HepG2 (cell line): ENCODE measurements at regions not wholly inside any gene's neighbourhood (a gene's known extent, or its start where the extent isn't known, plus 50 kb on each side); places are given as distances from the start of the nearest gene placed in this dataset.

ENCODE experiments used
- ATAC-seq: fragments of 200-7000 bp; cut with Tn5 transposase; 3 replicates; pipeline ENCODE4 v1.9.1; 2020; ENCODE audit warnings: mild to moderate bottlenecking, moderate library complexity
- BruUV-seq: library from RNA; stranded (reverse); fragments of 400-500 nt; replicated peaks from 2 replicates; lab custom pipeline; 2021; lab: Mats Ljungman, UMichigan
- CTCF ChIA-PET: fragments of 300-600 bp; formaldehyde crosslinking; extraction: SDS; loops from one replicate; lab custom pipeline; 2021; ENCODE audit warnings: low total read pairs, inconsistent platforms, low intra/inter-chr PET ratio; lab: Yijun Ruan, JAX
- POLR2A ChIA-PET: fragments of 350-600 bp; sonication (Branson Sonifier 250); formaldehyde crosslinking; loops from one replicate; lab custom pipeline; 2020; ENCODE audit warnings: antibody characterized with exemption, inconsistent platforms; lab: Yijun Ruan, JAX
- DNase-seq: peaks from one replicate; pipeline ENCODE4 v3.0.0-alpha.2; 2015; ENCODE audit warnings: low spot score
- FAIRE-seq: peaks from 3 replicates; lab custom pipeline; 2011; peaks lifted over from hg19 to GRCh38; lab: Jason Lieb, UNC
- H2AFZ ChIP-seq: one replicate; pipeline ENCODE4 v1.6.1; 2011; ENCODE audit warnings: low read length, inconsistent platforms
- H3K27ac ChIP-seq: fragments of 300-600 bp; 3 replicates; pipeline ENCODE4 v1.8.0; 2011; ENCODE audit warnings: mixed run types, mild to moderate bottlenecking, mixed read lengths, low read length, inconsistent platforms; ENCODE audit not compliant: insufficient read depth; ENCODE audit errors: extremely low read length
- H3K27me3 ChIP-seq, 2 experiments: fragments of 200-600 bp in 1 of 2; 2 replicates in 1 of 2; 3 replicates in 1 of 2; pipeline versions ENCODE4 v1.6.0 to v1.8.0; 2011; ENCODE audit warnings: low read length in 2 of 2, mild to moderate bottlenecking in 2 of 2, moderate library complexity in 2 of 2, inconsistent platforms in 1 of 2; ENCODE audit not compliant: insufficient read depth in 2 of 2, control insufficient read depth in 1 of 2
- H3K36me3 ChIP-seq, 2 experiments: fragments of 200-600 bp in 1 of 2; replicated peaks in 1 of 2; 2 replicates in 1 of 2; 3 replicates in 1 of 2; pipeline versions ENCODE4 v1.5.1 to v1.8.0; 2011; ENCODE audit warnings: low read length in 2 of 2, inconsistent platforms in 1 of 2; ENCODE audit not compliant: insufficient read depth in 2 of 2, control insufficient read depth in 1 of 2
- H3K4me1 ChIP-seq: 2 replicates; pipeline ENCODE4 v1.5.1; 2012; ENCODE audit warnings: low read length, inconsistent platforms; ENCODE audit not compliant: insufficient read depth
- H3K4me2 ChIP-seq: 2 replicates; pipeline ENCODE4 v1.6.0; 2011; ENCODE audit warnings: low read depth, low read length, inconsistent platforms
- H3K4me3 ChIP-seq, 3 experiments: fragments of 200-600 bp in 1 of 3; sonication (generic), shearing (Covaris generic) in 1 of 3; replicated peaks in 1 of 3; 2 replicates each; pipeline ENCODE4 v1.5.1; 2011 to 2016; ENCODE audit warnings: low read length in 3 of 3, inconsistent platforms in 2 of 3, low read depth in 2 of 3, mild to moderate bottlenecking in 2 of 3, control low read depth in 1 of 3, mixed read lengths in 1 of 3; ENCODE audit not compliant: insufficient read depth in 1 of 3
- H3K79me2 ChIP-seq: one replicate; pipeline ENCODE4 v1.6.1; 2011; ENCODE audit warnings: low read length, inconsistent platforms; ENCODE audit not compliant: insufficient read depth
- H3K9ac ChIP-seq: 2 replicates; pipeline ENCODE4 v1.6.0; 2011; ENCODE audit warnings: mild to moderate bottlenecking, low read depth, low read length, inconsistent platforms; ENCODE audit not compliant: insufficient read depth
- H3K9me3 ChIP-seq: 2 replicates; pipeline ENCODE4 v1.5.1; 2012; ENCODE audit warnings: mild to moderate bottlenecking, low read length
- H4K20me1 ChIP-seq: 2 replicates; pipeline ENCODE4 v1.6.0; 2011; ENCODE audit warnings: inconsistent platforms, mild to moderate bottlenecking, low read length, moderate library complexity; ENCODE audit not compliant: insufficient read depth
- BHLHE40 ChIP-seq: IDR thresholded peaks from 2 replicates; pipeline ENCODE4 v1.6.1; 2011; ENCODE audit warnings: low read length, improper control_type of control experiment
- CTCF ChIP-seq: sonication (generic); formaldehyde crosslinking; IDR thresholded peaks from 2 replicates; pipeline ENCODE4 v1.5.0; 2020; ENCODE audit warnings: mild to moderate bottlenecking, missing genetic modification reagents, moderate library complexity
- HOXD1 ChIP-seq: sonication (generic); formaldehyde crosslinking; IDR thresholded peaks from 2 replicates; pipeline ENCODE4 v1.5.0; 2020; ENCODE audit warnings: missing genetic modification reagents
- NR2F6 ChIP-seq, 2 experiments: IDR thresholded peaks; 2 replicates each; pipeline ENCODE4 v1.6.1; 2016; ENCODE audit warnings: antibody characterized with exemption in 1 of 2, mild to moderate bottlenecking in 1 of 2
- XRCC5 ChIP-seq: fragments of 200-400 bp; formaldehyde crosslinking; optimal IDR thresholded peaks from 2 replicates; pipeline ENCODE3; 2017; ENCODE audit warnings: mild to moderate bottlenecking, low read length
- ZIK1 ChIP-seq: sonication (generic); formaldehyde crosslinking; IDR thresholded peaks from 2 replicates; pipeline ENCODE4 v1.5.0; 2020; ENCODE audit warnings: mild to moderate bottlenecking, low read depth, missing genetic modification reagents, borderline replicate concordance
- ZNF503 ChIP-seq: sonication (generic); formaldehyde crosslinking; IDR thresholded peaks from 2 replicates; pipeline ENCODE4 v1.4.0; 2020; ENCODE audit warnings: missing genetic modification reagents
- ZNF768 ChIP-seq: sonication (generic); formaldehyde crosslinking; IDR thresholded peaks from 2 replicates; pipeline ENCODE4 v1.4.0; 2020; ENCODE audit warnings: missing genetic modification reagents
- WGBS: methylation state at CpG from one replicate; pipeline ENCODE4 v1.1.6; 2017; ENCODE audit warnings: low lambda C conversion rate; 5-methylcytosine and 5-hydroxymethylcytosine counted together
- in situ Hi-C: cut with HindIII; loops from 2 replicates; pipeline ENCODE4 v1.10.0; 2017; ENCODE audit warnings: low pct_unique_long_range_greater_than_20kb; ENCODE audit not compliant: extremely low pct_ligation_motif_present
- intact Hi-C: fragments of 100-400 bp; cut with micrococcal nuclease; formaldehyde crosslinking; loops from one replicate; pipeline ENCODE4 v1.10.0; 2022; ENCODE audit not compliant: unreplicated experiment
- TF ChIP-seq, protein P1 (sequence below): sonication (generic); formaldehyde crosslinking; IDR thresholded peaks from 2 replicates; pipeline ENCODE4 v1.8.1; 2022; ENCODE audit warnings: mild to moderate bottlenecking, missing genetic modification reagents

DNA sequence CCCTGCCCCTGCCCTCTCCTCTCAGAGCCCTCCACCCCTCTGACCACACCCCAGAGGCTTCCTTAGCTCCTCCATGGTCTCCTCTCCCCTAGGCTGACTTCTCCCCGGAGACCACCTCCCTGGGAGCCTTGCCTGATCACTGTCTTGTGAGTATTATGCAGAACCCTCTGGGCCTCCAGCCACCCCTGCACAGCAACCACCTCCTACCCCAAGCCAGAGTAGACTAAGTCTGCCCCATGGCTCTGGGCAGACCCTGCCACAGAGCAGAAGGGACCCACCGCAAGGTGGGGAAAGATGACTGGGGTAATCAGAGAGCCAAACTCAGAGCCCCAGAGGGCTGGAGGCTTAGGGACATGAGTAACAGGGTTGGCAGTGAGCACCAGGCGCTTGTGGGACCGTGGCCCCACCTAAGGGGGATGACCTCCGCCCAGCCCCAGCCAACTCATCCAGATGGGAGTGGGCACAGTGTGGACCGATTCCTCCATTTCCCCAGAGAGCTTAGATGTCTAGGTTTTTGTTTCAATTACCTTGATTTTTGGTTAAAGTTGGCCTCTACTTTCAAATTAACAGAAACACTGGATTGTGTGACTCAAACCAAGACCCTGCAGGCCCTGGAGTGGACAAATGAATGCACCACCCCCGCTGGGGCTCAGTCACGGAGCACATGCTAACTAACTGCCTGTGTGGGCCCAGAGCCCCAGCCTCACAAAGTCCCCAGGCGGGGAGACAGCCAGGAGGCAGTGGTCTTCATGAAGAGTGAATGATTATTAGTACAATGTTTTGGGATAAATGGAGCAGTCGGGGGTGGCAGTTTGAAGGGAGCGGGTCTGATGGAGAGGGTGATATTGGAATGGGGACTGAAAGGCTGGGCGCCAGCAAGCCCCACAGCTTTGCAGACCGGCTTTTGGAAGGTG lies 119.4 kb upstream of the PRR20G start:
- Histone ChIP-seq H3K9ac (no peak overlapping the region), H3K36me3 (no peaks in the 10 kb centered on the region), H3K9me3 (no peaks in the 10 kb centered on the region), H2AFZ (no peak overlapping the region), H4K20me1 (no peaks in the 10 kb centered on the region), H3K79me2 (no peaks in the 10 kb centered on the region), H3K4me3 (no peak overlapping the region), H3K4me1 (no peaks in the 10 kb centered on the region), H3K27ac (no peak overlapping the region), H3K27me3 (peaks cover 5 to 57% of the 10 kb centered on the region in 2 experiments; a peak in 4 of 5 replicates), H3K4me2 (no peak overlapping the region)
- 18% methylated on average over 11 of the region's 13 CpGs for WGBS
- DNase-seq = no peak
- ATAC-seq = no peak; the same call in 2 of the 3 replicates
- intact Hi-C loops = no loop called here
- CTCF ChIA-PET = no interaction called here
- in situ Hi-C loops = no loop called here
- POLR2A ChIA-PET = no interaction called here
- TF ChIP-seq, protein P1, sequence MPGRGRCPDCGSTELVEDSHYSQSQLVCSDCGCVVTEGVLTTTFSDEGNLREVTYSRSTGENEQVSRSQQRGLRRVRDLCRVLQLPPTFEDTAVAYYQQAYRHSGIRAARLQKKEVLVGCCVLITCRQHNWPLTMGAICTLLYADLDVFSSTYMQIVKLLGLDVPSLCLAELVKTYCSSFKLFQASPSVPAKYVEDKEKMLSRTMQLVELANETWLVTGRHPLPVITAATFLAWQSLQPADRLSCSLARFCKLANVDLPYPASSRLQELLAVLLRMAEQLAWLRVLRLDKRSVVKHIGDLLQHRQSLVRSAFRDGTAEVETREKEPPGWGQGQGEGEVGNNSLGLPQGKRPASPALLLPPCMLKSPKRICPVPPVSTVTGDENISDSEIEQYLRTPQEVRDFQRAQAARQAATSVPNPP (CRISPR knock-in tag) = no peak
- no peak for TF ChIP-seq ZIK1 (CRISPR knock-in tag)
- FAIRE-seq = no peak
- no TSS peak for BruUV-seq

GRCh38 chr3:127406309-127407025 lies 118.6 kb upstream of the PRR20G start:
- DNase-seq (peak; percentile 36), FAIRE-seq (peak; percentile 60), ATAC-seq (peak; percentile 85)
- no peak overlapping the region for H3K4me2 ChIP-seq
- in situ Hi-C loops (no loop called here), intact Hi-C loops (no loop called here)
- no peaks in the 10 kb centered on the region for H3K4me1 ChIP-seq
- H3K4me3 ChIP-seq = no peak overlapping the region
- POLR2A ChIA-PET = no interaction called here
- H3K9me3 ChIP-seq = no peaks in the 10 kb centered on the region
- H3K79me2 ChIP-seq = no peaks in the 10 kb centered on the region
- H3K27ac ChIP-seq = no peak overlapping the region
- H4K20me1 ChIP-seq = no peaks in the 10 kb centered on the region
- no peak overlapping the region for H3K9ac ChIP-seq
- BruUV-seq = no TSS peak
- no peak overlapping the region for H2AFZ ChIP-seq
- 25% methylated on average over 9 of the region's 14 CpGs for WGBS
- no peaks in the 10 kb centered on the region for H3K36me3 ChIP-seq
- H3K27me3 ChIP-seq = peaks cover 5 to 57% of the 10 kb centered on the region in 2 experiments; a peak in 4 of 5 replicates
- CTCF ChIA-PET = no interaction called here
- peak; percentile 50 for TF ChIP-seq CTCF (CRISPR knock-in tag)
- TF ChIP-seq XRCC5 = peak; percentile 56
- TF ChIP-seq NR2F6 (IDR thresholded peaks at IDR 0.05) = no peak
- no peak for TF ChIP-seq NR2F6 (CRISPR knock-in tag; IDR thresholded peaks at IDR 0.05)
- peak; percentile 50 for TF ChIP-seq BHLHE40
- peak; percentile 96 for TF ChIP-seq ZNF768 (CRISPR knock-in tag)
- TF ChIP-seq ZNF503 = no peak
- TF ChIP-seq HOXD1 (CRISPR knock-in tag) = no peak
